HEK293 (cell line): ENCODE measurements at regions not wholly inside any gene's neighbourhood (a gene's known extent, or its start where the extent isn't known, plus 50 kb on each side); places are given as distances from the start of the nearest gene placed in this dataset.

ENCODE experiments used
- CTCF ChIA-PET: fragments of 350-600 bp; formaldehyde crosslinking; extraction: SDS; loops from one replicate; lab custom pipeline; 2021; ENCODE audit warnings: antibody characterized with exemption; lab: Yijun Ruan, JAX
- POLR2A ChIA-PET: fragments of 300-600 bp; formaldehyde crosslinking; extraction: SDS; loops from one replicate; lab custom pipeline; 2020; ENCODE audit warnings: antibody characterized with exemption, inconsistent platforms; lab: Yijun Ruan, JAX
- H3K27ac ChIP-seq: fragments of 200-500 bp; sonication (Bioruptor generic); 2 replicates; pipeline ENCODE4 v1.5.1; 2014; ENCODE audit warnings: low read depth, low read length, control low read depth, inconsistent platforms; ENCODE audit errors: extremely low read depth
- H3K36me3 ChIP-seq, 2 experiments: fragments of 200-500 bp in 1 of 2; sonication (Bioruptor generic) in 1 of 2; 1 replicate in 1 of 2; 2 replicates in 1 of 2; pipeline ENCODE4 v1.5.1; 2014 to 2017; ENCODE audit warnings: inconsistent platforms in 2 of 2, low read length in 2 of 2; ENCODE audit not compliant: control insufficient read depth in 2 of 2, insufficient read depth in 1 of 2
- H3K4me1 ChIP-seq: fragments of 200-500 bp; sonication (Bioruptor generic); 2 replicates; pipeline ENCODE4 v1.5.1; 2014; ENCODE audit warnings: mild to moderate bottlenecking, low read length, inconsistent platforms; ENCODE audit not compliant: control insufficient read depth, insufficient read depth
- H3K4me3 ChIP-seq: 2 replicates; pipeline ENCODE4 v1.5.1; 2011; ENCODE audit warnings: low read depth, mild to moderate bottlenecking, control low read depth, low read length, moderate library complexity
- H3K9me3 ChIP-seq: fragments of 200-500 bp; sonication (Bioruptor generic); 2 replicates; pipeline ENCODE4 v1.5.1; 2014; ENCODE audit warnings: low read depth, low read length, inconsistent platforms; ENCODE audit not compliant: control insufficient read depth, insufficient read depth
- EGR2 ChIP-seq: fragments of 450-650 bp; formaldehyde crosslinking; IDR thresholded peaks from 2 replicates; pipeline ENCODE4 v1.5.1; 2016; ENCODE audit warnings: low read depth, missing biosample characterization, missing genetic modification characterization
- FEZF1 ChIP-seq: fragments of 450-650 bp; formaldehyde crosslinking; IDR thresholded peaks from 2 replicates; pipeline ENCODE4 v1.5.1; 2016; ENCODE audit warnings: missing biosample characterization, missing genetic modification characterization
- HOXC10 ChIP-seq: sonication (generic); formaldehyde crosslinking; IDR thresholded peaks from 2 replicates; pipeline ENCODE4 v1.8.1; 2023; ENCODE audit warnings: mild to moderate bottlenecking, missing genetic modification reagents
- HOXD13 ChIP-seq: sonication (generic); formaldehyde crosslinking; IDR thresholded peaks from 2 replicates; pipeline ENCODE4 v1.8.0; 2022; ENCODE audit warnings: missing genetic modification reagents, borderline replicate concordance
- SCRT1 ChIP-seq: fragments of 450-650 bp; formaldehyde crosslinking; IDR thresholded peaks from 2 replicates; pipeline ENCODE4 v1.5.1; 2016; ENCODE audit warnings: missing biosample characterization, missing genetic modification characterization, borderline replicate concordance
- ZFP69B ChIP-seq: fragments of 450-650 bp; formaldehyde crosslinking; IDR thresholded peaks from 2 replicates; pipeline ENCODE4 v1.5.1; 2016; ENCODE audit warnings: missing biosample characterization, missing genetic modification characterization
- ZNF157 ChIP-seq: fragments of 450-650 bp; formaldehyde crosslinking; IDR thresholded peaks from 2 replicates; pipeline ENCODE4 v1.5.1; 2016; ENCODE audit warnings: missing biosample characterization, missing genetic modification characterization
- ZNF202 ChIP-seq: fragments of 450-650 bp; formaldehyde crosslinking; IDR thresholded peaks from 2 replicates; pipeline ENCODE4 v1.5.1; 2016; ENCODE audit warnings: missing biosample characterization, missing genetic modification characterization, borderline replicate concordance
- ZNF600 ChIP-seq: fragments of 450-650 bp; formaldehyde crosslinking; IDR thresholded peaks from 2 replicates; pipeline ENCODE4 v1.5.1; 2016; ENCODE audit warnings: missing biosample characterization, missing genetic modification characterization
- ZNF843 ChIP-seq: fragments of 450-650 bp; formaldehyde crosslinking; IDR thresholded peaks from 2 replicates; pipeline ENCODE4 v1.5.1; 2016; ENCODE audit warnings: missing biosample characterization, missing genetic modification characterization
- TF ChIP-seq, protein P1 (sequence below): fragments of 450-650 bp; formaldehyde crosslinking; IDR thresholded peaks from 2 replicates; pipeline ENCODE4 v1.5.1; 2016; ENCODE audit warnings: missing biosample characterization, missing genetic modification characterization, borderline replicate concordance
- TF ChIP-seq, protein P2 (sequence below): fragments of 450-650 bp; formaldehyde crosslinking; IDR thresholded peaks from 2 replicates; pipeline ENCODE4 v1.5.1; 2016; ENCODE audit warnings: missing biosample characterization, missing genetic modification characterization
- TF ChIP-seq, protein P3 (sequence below): fragments of 450-650 bp; formaldehyde crosslinking; IDR thresholded peaks from 2 replicates; pipeline ENCODE4 v1.5.1; 2016; ENCODE audit warnings: missing biosample characterization, missing genetic modification characterization, borderline replicate concordance
- TF ChIP-seq, protein P4 (sequence below): fragments of 450-650 bp; formaldehyde crosslinking; optimal IDR thresholded peaks from 2 replicates; pipeline ENCODE3; 2016; ENCODE audit warnings: missing biosample characterization, mild to moderate bottlenecking, missing genetic modification characterization
- TF ChIP-seq, protein P5 (sequence below): fragments of 450-650 bp; formaldehyde crosslinking; IDR thresholded peaks from 2 replicates; pipeline ENCODE4; 2016; ENCODE audit warnings: missing biosample characterization, missing genetic modification characterization
- TF ChIP-seq, protein P6 (sequence below): fragments of 450-650 bp; formaldehyde crosslinking; IDR thresholded peaks from 2 replicates; pipeline ENCODE4 v1.5.1; 2016; ENCODE audit warnings: missing biosample characterization, missing genetic modification characterization
- TF ChIP-seq, protein P7 (sequence below): fragments of 450-650 bp; formaldehyde crosslinking; IDR thresholded peaks from 2 replicates; pipeline ENCODE4 v1.5.1; 2016; ENCODE audit warnings: missing biosample characterization, missing genetic modification characterization

DNA sequence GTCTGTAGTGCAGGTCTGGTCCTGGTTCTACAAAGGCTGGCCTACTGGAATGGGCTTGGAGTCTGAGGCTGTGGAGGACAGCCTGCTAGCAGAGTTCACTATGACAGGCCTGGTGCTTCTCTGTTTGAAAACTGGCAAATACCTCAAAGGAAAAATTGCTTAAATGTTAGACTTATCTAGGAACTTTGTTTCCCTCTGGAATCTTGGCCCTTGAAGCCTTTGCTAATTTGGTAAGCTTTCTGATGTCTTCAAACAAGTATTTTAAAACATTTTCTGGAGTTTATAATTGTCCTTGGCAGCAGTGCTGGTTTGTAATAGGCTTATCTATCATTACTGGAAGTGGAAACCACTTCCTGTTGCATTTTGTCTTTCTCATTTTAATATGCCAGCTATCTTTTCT, 139.7 kb downstream of the TMEM26 start (continued):
- TF ChIP-seq, protein P1, sequence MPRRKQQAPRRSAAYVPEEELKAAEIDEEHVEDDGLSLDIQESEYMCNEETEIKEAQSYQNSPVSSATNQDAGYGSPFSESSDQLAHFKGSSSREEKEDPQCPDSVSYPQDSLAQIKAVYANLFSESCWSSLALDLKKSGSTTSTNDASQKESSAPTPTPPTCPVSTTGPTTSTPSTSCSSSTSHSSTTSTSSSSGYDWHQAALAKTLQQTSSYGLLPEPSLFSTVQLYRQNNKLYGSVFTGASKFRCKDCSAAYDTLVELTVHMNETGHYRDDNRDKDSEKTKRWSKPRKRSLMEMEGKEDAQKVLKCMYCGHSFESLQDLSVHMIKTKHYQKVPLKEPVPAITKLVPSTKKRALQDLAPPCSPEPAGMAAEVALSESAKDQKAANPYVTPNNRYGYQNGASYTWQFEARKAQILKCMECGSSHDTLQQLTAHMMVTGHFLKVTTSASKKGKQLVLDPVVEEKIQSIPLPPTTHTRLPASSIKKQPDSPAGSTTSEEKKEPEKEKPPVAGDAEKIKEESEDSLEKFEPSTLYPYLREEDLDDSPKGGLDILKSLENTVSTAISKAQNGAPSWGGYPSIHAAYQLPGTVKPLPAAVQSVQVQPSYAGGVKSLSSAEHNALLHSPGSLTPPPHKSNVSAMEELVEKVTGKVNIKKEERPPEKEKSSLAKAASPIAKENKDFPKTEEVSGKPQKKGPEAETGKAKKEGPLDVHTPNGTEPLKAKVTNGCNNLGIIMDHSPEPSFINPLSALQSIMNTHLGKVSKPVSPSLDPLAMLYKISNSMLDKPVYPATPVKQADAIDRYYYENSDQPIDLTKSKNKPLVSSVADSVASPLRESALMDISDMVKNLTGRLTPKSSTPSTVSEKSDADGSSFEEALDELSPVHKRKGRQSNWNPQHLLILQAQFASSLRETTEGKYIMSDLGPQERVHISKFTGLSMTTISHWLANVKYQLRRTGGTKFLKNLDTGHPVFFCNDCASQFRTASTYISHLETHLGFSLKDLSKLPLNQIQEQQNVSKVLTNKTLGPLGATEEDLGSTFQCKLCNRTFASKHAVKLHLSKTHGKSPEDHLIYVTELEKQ = no peak
- TF ChIP-seq, protein P2, sequence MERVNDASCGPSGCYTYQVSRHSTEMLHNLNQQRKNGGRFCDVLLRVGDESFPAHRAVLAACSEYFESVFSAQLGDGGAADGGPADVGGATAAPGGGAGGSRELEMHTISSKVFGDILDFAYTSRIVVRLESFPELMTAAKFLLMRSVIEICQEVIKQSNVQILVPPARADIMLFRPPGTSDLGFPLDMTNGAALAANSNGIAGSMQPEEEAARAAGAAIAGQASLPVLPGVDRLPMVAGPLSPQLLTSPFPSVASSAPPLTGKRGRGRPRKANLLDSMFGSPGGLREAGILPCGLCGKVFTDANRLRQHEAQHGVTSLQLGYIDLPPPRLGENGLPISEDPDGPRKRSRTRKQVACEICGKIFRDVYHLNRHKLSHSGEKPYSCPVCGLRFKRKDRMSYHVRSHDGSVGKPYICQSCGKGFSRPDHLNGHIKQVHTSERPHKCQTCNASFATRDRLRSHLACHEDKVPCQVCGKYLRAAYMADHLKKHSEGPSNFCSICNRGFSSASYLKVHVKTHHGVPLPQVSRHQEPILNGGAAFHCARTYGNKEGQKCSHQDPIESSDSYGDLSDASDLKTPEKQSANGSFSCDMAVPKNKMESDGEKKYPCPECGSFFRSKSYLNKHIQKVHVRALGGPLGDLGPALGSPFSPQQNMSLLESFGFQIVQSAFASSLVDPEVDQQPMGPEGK = no peak
- TF ChIP-seq, protein P3, sequence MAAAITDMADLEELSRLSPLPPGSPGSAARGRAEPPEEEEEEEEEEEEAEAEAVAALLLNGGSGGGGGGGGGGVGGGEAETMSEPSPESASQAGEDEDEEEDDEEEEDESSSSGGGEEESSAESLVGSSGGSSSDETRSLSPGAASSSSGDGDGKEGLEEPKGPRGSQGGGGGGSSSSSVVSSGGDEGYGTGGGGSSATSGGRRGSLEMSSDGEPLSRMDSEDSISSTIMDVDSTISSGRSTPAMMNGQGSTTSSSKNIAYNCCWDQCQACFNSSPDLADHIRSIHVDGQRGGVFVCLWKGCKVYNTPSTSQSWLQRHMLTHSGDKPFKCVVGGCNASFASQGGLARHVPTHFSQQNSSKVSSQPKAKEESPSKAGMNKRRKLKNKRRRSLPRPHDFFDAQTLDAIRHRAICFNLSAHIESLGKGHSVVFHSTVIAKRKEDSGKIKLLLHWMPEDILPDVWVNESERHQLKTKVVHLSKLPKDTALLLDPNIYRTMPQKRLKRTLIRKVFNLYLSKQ (tag by site-specific recombination) = no peak
- TF ChIP-seq ZNF202 (tag by site-specific recombination) = no peak
- no peak for TF ChIP-seq ZNF157
- no peak for TF ChIP-seq FEZF1 (tag by site-specific recombination)
- TF ChIP-seq, protein P4, sequence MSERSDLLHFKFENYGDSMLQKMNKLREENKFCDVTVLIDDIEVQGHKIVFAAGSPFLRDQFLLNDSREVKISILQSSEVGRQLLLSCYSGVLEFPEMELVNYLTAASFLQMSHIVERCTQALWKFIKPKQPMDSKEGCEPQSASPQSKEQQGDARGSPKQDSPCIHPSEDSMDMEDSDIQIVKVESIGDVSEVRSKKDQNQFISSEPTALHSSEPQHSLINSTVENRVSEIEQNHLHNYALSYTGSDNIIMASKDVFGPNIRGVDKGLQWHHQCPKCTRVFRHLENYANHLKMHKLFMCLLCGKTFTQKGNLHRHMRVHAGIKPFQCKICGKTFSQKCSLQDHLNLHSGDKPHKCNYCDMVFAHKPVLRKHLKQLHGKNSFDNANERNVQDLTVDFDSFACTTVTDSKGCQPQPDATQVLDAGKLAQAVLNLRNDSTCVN (tag by site-specific recombination) = no peak
- TF ChIP-seq EGR2 (tag by site-specific recombination) = no peak
- no peak for TF ChIP-seq SCRT1
- TF ChIP-seq, protein P5, sequence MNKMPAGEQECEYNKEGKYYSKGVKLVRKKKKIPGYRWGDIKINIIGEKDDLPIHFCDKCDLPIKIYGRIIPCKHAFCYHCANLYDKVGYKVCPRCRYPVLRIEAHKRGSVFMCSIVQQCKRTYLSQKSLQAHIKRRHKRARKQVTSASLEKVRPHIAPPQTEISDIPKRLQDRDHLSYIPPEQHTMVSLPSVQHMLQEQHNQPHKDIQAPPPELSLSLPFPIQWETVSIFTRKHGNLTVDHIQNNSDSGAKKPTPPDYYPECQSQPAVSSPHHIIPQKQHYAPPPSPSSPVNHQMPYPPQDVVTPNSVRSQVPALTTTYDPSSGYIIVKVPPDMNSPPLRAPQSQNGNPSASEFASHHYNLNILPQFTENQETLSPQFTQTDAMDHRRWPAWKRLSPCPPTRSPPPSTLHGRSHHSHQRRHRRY (tag by site-specific recombination) = no peak

DNA sequence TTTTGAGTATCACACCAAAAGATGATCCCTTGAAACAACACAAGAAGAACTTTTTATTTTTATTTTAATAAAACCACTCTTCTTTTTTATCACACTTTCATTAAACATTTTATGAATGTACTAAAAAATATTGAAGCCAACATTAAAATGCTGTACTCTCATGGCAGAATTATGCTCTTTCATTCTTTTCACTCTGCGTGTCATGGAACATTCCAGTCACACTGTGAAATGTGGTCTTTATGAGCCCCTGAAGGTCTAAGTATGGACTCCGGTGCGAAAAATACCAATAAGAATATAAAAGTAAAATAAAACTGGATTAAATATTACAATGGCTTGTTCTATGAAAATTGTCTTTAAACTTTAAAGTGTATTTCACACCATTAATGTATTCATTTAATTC, 148.4 kb downstream of the TMEM26 start:
- no peak overlapping the region for H3K4me3 ChIP-seq
- H3K9me3 ChIP-seq = no peaks in the 10 kb centered on the region
- ChIA-PET POLR2A (no interaction called here), CTCF (interaction anchor here (0.8 kb wide), 1 partner anchor 724 kb away, joined by 4 read pairs; no protein-coding TSS in a partner anchor)
- H3K4me1 ChIP-seq = no peaks in the 10 kb centered on the region
- H3K36me3 ChIP-seq = no peaks in the 10 kb centered on the region
- no peak overlapping the region for H3K27ac ChIP-seq
- TF ChIP-seq SCRT1 = no peak

DNA sequence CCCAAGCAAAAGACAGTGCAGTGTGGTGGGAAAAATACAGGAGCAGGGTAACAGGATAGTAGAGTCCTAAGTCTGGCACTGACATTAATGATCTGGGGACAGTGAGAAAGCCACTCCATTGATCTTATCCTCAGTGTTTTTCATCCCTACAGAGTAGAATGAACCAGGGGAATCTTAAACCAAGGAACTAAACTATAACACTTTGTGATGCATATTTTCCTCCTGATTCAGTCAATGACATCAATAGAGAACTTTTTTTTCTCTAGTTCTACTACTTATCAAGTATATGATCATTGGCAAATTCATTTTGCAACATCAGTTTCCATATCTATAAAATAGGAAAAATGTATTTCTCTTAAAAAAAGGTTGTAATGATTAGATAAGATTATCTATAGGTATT, 151.1 kb downstream of the TMEM26 start:
- Histone ChIP-seq H3K4me3 (no peak overlapping the region), H3K9me3 (no peaks in the 10 kb centered on the region), H3K4me1 (no peaks in the 10 kb centered on the region), H3K36me3 (no peaks in the 10 kb centered on the region), H3K27ac (no peak overlapping the region)
- POLR2A ChIA-PET = no interaction called here
- CTCF ChIA-PET = interaction anchor here (0.6 kb wide), 1 partner anchor 18 kb away, joined by 3 read pairs; no protein-coding TSS in a partner anchor
- no peak for TF ChIP-seq ZFP69B (tag by site-specific recombination)
- TF ChIP-seq ZNF843 = no peak
- TF ChIP-seq HOXD13 = no peak
- TF ChIP-seq HOXC10 (CRISPR knock-in tag) = no peak
- TF ChIP-seq ZNF600 (tag by site-specific recombination) = no peak
- TF ChIP-seq, protein P6, sequence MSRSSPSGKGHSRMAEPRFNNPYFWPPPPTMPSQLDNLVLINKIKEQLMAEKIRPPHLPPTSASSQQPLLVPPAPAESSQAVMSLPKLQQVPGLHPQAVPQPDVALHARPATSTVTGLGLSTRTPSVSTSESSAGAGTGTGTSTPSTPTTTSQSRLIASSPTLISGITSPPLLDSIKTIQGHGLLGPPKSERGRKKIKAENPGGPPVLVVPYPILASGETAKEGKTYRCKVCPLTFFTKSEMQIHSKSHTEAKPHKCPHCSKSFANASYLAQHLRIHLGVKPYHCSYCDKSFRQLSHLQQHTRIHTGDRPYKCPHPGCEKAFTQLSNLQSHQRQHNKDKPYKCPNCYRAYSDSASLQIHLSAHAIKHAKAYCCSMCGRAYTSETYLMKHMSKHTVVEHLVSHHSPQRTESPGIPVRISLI = no peak
- TF ChIP-seq, protein P7, sequence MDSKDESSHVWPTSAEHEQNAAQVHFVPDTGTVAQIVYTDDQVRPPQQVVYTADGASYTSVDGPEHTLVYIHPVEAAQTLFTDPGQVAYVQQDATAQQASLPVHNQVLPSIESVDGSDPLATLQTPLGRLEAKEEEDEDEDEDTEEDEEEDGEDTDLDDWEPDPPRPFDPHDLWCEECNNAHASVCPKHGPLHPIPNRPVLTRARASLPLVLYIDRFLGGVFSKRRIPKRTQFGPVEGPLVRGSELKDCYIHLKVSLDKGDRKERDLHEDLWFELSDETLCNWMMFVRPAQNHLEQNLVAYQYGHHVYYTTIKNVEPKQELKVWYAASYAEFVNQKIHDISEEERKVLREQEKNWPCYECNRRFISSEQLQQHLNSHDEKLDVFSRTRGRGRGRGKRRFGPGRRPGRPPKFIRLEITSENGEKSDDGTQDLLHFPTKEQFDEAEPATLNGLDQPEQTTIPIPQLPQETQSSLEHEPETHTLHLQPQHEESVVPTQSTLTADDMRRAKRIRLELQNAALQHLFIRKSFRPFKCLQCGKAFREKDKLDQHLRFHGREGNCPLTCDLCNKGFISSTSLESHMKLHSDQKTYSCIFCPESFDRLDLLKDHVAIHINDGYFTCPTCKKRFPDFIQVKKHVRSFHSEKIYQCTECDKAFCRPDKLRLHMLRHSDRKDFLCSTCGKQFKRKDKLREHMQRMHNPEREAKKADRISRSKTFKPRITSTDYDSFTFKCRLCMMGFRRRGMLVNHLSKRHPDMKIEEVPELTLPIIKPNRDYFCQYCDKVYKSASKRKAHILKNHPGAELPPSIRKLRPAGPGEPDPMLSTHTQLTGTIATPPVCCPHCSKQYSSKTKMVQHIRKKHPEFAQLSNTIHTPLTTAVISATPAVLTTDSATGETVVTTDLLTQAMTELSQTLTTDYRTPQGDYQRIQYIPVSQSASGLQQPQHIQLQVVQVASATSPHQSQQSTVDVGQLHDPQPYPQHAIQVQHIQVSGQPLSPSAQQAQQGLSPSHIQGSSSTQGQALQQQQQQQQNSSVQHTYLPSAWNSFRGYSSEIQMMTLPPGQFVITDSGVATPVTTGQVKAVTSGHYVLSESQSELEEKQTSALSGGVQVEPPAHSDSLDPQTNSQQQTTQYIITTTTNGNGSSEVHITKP = no peak
